Heart left ventricle (tissue), 16 donors: ENCODE measurements at regions not wholly inside any gene's neighbourhood (a gene's known extent, or its start where the extent isn't known, plus 50 kb on each side); places are given as distances from the start of the nearest gene placed in this dataset.
"Not testable (repeated sequence)": the region's sequence is repeated elsewhere in the genome, so short reads cannot be mapped to it uniquely, and the experiment has no call there.

Experiments
- ATAC-seq, 4 donors: fragments of 200-7000 bp; cut with Tn5 transposase; one replicate each; pipeline ENCODE4 v1.9.1; 2020 to 2022; ENCODE audit warnings: moderate library complexity in 4 of 4, mild to moderate bottlenecking in 3 of 4, moderate number of reproducible peaks in 1 of 4
- DNase-seq, 5 donors: peaks; one replicate each; pipeline ENCODE4 v3.0.0-alpha.2; 2020
- H3K27ac ChIP-seq, 12 donors: fragments of 200-600 bp; sonication (generic) in 4 of 12; one replicate each; pipeline versions ENCODE4 v1.5.0 to v1.8.0; 2016 to 2022; ENCODE audit warnings: mild to moderate bottlenecking in 2 of 12
- H3K27me3 ChIP-seq, 9 donors: fragments of 200-600 bp; sonication (generic) in 2 of 9; one replicate each; pipeline versions ENCODE4 v1.5.1 to v1.8.0; 2016 to 2022; ENCODE audit warnings: mild to moderate bottlenecking in 3 of 9
- H3K36me3 ChIP-seq, 9 donors: fragments of 200-600 bp; sonication (generic) in 2 of 9; one replicate each; pipeline versions ENCODE4 v1.5.0 to v1.8.0; 2018 to 2022; ENCODE audit warnings: mild to moderate bottlenecking in 2 of 9
- H3K4me1 ChIP-seq, 12 donors: fragments of 200-600 bp; sonication (generic) in 4 of 12; one replicate each; pipeline versions ENCODE4 v1.5.0 to v1.8.0; 2016 to 2022; ENCODE audit warnings: mild to moderate bottlenecking in 3 of 12
- H3K4me3 ChIP-seq, 12 donors: fragments of 200-600 bp; sonication (generic) in 4 of 12; one replicate each; pipeline versions ENCODE4 v1.5.0 to v1.8.0; 2017 to 2022; ENCODE audit warnings: mild to moderate bottlenecking in 9 of 12, moderate library complexity in 4 of 12
- H3K9me3 ChIP-seq, 12 donors: fragments of 200-600 bp; sonication (generic) in 4 of 12; one replicate each; pipeline versions ENCODE4 v1.5.0 to v1.8.0; 2016 to 2022; ENCODE audit warnings: mild to moderate bottlenecking in 1 of 12
- CTCF ChIP-seq, 12 donors: fragments of 200-600 bp; sonication (generic) in 4 of 12; IDR thresholded peaks; one replicate each; pipeline versions ENCODE4 v1.5.0 to v1.8.0; 2018 to 2022; ENCODE audit warnings: antibody characterized with exemption in 12 of 12, mild to moderate bottlenecking in 5 of 12
- POLR2A ChIP-seq, 2 donors: fragments of 450-650 bp; IDR thresholded peaks; one replicate each; pipeline ENCODE4 v1.6.1; 2017; ENCODE audit warnings: antibody characterized with exemption in 2 of 2, mild to moderate bottlenecking in 2 of 2, moderate library complexity in 2 of 2
- WGBS, 4 donors: extraction: QIAGEN DNeasy Blood & Tissue Kit in 2 of 4; methylation state at CpG; one replicate each; pipeline versions ENCODE4 v1.1.5 to v1.1.7; 2013 to 2018; 5-methylcytosine and 5-hydroxymethylcytosine counted together
- intact Hi-C, 10 donors: fragments of 100-400 bp; cut with DNase I; formaldehyde crosslinking; loops; one replicate each; pipeline versions ENCODE4 v1.11.1 to v1.14.2; 2022
- donor health status: ischemic (EF 13 %, LVEDD 7.1; RV severe dilation, severe dysfunction).
- donor health status: healthy with polysubstance abuse.
- donor health status: DM: no; HTN: yes; CAD: no.
- donor health status: DM: no; HTN: no; CAD: no.
- donor health status: ischemic (EF 25% LVEDD 6.9; RV normal size, moderate dysfunction).
- donor health status: ischemic (EF 25% LVEDD 5.7; RV mildly dilated, moderate dysfunction).
- donor health status: healthy.
- donor health status: DM: yes; HTN: yes; CAD: no.
- donor health status: ischemic (EF 35%, LVEDD 5.7; RV mildly dilated, moderate dysfunction).
- donor health status: nonischemic (EF 11% LVEDD 7.7; RV severe dilation, severe dysfunction).
- donor health status: DM: yes; HTN: yes; CAD: no.
- donor health status: PGD.
- donor health status: ischemic (EF 29% LVEDD 5.4; RV normal size, mild dysfunction).
- donor health status: nonischemic (EF 23%, LVEDD 6.1; RV moderate dilation, normal function).

GRCh38 chr2:242098034-242098433 is 228.5 kb downstream of the RTP5 start:
- Histone ChIP-seq H3K9me3 (no peaks in the 10 kb centered on the region), H3K27ac (peak overlapping the region in 1 of 12 donors; percentile 43), H3K4me1 (peaks cover 0 to 15% (median 0%) of the 10 kb centered on the region in 12 donors), H3K4me3 (no peak overlapping the region), H3K36me3 (peaks cover 0 to 57% (median 12%) of the 10 kb centered on the region in 9 donors), H3K27me3 (no peaks in the 10 kb centered on the region)
- no peak for ATAC-seq
- TF ChIP-seq CTCF (IDR thresholded peaks at IDR 0.05) (no peak), POLR2A (IDR thresholded peaks at IDR 0.05) (no peak)
- intact Hi-C loops: no loop called here
- DNase-seq: no peak
- 60 to 66% (median 64%) methylated on average over 1 of the region's 1 CpG for WGBS, 4 donors

DNA sequence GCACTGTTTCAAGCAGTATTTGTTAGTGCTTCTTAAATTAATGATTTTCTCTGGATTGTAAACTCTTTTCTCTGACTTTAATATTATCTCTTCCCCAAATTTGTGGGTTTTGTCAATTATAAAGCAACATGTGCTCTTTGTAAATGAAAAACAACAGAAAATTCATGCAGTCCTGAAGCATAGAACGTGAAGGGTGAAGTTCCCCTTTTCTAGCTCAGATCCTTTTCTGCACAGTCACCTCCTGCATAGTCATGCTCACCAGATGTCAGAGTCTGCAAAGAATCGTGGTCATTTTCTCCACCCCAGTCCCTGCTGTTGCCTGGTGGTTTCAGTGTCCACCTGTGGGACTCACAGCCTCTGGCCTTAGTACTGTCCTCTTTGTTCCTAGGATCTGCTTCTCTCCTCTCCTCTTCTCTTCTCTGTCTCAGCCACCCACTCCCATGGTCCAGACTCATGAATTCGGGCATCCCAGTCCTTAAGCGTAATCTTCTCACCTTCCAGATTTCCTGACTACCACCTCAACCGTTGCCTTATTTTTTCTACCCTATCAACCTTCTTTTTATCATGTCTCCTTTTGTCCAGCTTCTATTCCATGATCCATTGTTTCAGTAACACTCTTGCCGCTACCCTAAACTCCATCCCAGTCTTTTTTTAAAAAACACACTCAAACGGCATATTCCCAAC is 229.1 kb downstream of the RTP5 start:
- DNase-seq (no peak), ATAC-seq (no peak)
- H3K27me3 ChIP-seq: no peaks in the 10 kb centered on the region
- 76 to 91% (median 85%) methylated on average over 7 of the region's 7 CpGs for WGBS, 4 donors
- TF ChIP-seq POLR2A (IDR thresholded peaks at IDR 0.05) (no peak), CTCF (IDR thresholded peaks at IDR 0.05) (no peak)
- no peak overlapping the region for H3K4me3 ChIP-seq
- no peaks in the 10 kb centered on the region for H3K9me3 ChIP-seq
- peak overlapping the region in 1 of 12 donors; percentile 43 for H3K27ac ChIP-seq
- intact Hi-C loops: no loop called here
- peaks cover 0 to 63% (median 12%) of the 10 kb centered on the region in 9 donors for H3K36me3 ChIP-seq
- H3K4me1 ChIP-seq: peaks cover 0 to 15% (median 0%) of the 10 kb centered on the region in 12 donors

GRCh38 chr2:242103093-242103492 is 233.6 kb downstream of the RTP5 start:
- intact Hi-C loops, H3K27ac ChIP-seq, H3K9me3 ChIP-seq, DNase-seq, H3K4me3 ChIP-seq, ATAC-seq, H3K27me3 ChIP-seq: not testable (repeated sequence)
- peaks cover 0 to 37% (median 4%) of the 10 kb centered on the region in 9 donors for H3K36me3 ChIP-seq
- 67 to 89% (median 86%) methylated on average over 2 of the region's 2 CpGs for WGBS, 4 donors
- H3K4me1 ChIP-seq: peaks cover 0 to 10% (median 0%) of the 10 kb centered on the region in 12 donors

DNA sequence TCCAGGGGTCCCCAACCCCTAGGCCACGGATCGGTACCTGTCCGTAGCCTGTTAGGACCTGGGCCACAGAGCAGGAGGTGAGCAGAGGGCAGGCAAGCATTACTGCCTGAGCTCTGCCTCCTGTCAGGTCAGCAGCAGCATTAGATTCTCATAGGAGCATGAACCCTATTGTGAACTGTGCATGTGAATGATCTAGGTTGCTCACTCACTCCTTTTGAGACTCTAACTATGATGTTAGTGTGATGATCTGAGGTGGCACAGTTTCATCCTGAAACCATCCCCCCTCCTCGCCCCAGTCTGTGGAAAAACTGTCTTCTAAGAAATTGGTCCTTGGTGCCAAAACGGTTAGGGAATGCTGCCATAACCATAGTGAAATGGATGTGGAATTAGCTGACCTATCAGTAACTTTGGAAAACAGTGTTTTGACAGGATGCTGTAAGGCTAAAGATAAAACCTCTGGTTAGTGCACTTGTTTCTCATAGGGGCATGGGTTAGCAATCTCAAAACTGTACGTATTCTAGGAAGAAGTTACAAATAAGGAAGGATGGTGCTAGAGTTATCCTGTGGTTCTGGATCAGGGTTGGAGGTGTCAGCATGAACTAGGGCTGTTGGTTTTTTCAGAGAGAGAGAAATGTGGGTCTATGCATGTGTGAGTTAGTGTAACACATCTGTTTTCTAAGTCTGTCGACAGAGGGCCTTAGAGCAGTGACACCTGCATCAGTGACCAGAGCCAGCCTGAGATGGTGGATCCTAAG is 234.8 kb downstream of the RTP5 start:
- H3K27me3 ChIP-seq, H3K27ac ChIP-seq, H3K4me3 ChIP-seq, DNase-seq, ATAC-seq, H3K4me1 ChIP-seq, H3K9me3 ChIP-seq, intact Hi-C loops: not testable (repeated sequence)
- H3K36me3 ChIP-seq: peaks cover 0 to 28% (median 4%) of the 10 kb centered on the region in 9 donors
- 83 to 93% (median 90%) methylated on average over 7 of the region's 7 CpGs for WGBS, 4 donors

DNA sequence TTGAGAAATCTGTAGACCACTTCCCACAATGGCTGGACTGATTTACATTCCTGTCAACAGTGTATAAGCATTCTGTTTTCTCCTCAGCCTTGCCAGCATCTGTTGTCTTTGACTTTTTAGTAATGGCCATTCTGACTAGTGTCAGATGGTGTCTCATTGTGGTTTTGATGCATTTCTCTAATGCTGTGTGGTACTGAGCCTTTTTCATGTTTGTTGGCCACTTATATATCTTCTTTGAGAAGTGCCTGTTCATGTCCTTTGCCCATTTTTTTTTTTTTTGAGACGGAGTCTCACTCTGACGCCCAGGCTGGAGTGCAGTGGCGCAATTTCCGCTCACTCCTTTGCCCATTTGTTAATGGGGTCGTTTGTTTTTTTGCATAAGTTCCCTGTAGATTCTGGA is 237.5 kb downstream of the RTP5 start:
- intact Hi-C loops, H3K27ac ChIP-seq, H3K4me1 ChIP-seq, H3K4me3 ChIP-seq, DNase-seq, H3K9me3 ChIP-seq, ATAC-seq, H3K27me3 ChIP-seq: not testable (repeated sequence)
- peaks cover 0 to 13% (median 0%) of the 10 kb centered on the region in 9 donors for H3K36me3 ChIP-seq
- 86 to 93% (median 89%) methylated on average over 5 of the region's 5 CpGs for WGBS, 4 donors

- H3K27me3 ChIP-seq, H3K4me1 ChIP-seq, H3K4me3 ChIP-seq, intact Hi-C loops, DNase-seq, ATAC-seq, H3K36me3 ChIP-seq, H3K9me3 ChIP-seq, H3K27ac ChIP-seq: not testable (repeated sequence)
- 90 to 97% (median 92%) methylated on average over 1 to 2 of the region's 2 CpGs for WGBS, 4 donors
Observed at GRCh38 chr2:242108797-242109500, 239.4 kb downstream of the RTP5 start.

DNA sequence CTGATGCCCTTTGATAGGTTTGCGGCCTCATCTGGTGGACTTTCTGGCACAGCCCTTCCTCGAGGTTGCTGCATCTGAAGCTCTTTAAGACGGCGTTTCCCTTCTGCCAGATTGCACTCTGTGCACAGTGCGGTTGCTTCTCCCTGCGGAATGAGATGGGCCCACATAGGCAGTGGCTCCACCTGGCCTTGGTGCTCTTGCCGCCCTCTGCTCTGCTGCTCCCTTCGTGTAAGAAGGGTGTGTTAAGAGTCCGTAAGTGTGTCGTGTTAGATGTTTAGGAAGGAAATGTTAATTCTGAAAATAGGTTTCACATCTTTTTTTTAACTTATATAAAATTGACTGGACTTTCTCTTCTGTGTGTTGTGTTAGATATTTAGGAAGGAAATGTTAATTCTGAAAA is 240.3 kb downstream of the RTP5 start:
- whole genome bisulfite sequencing, 4 donors: 68 to 80% (median 76%) methylated on average over 8 to 9 of the region's 10 CpGs
- H3K27me3 ChIP-seq, H3K36me3 ChIP-seq, intact Hi-C loops, H3K9me3 ChIP-seq, ATAC-seq, H3K4me3 ChIP-seq, H3K27ac ChIP-seq, DNase-seq, H3K4me1 ChIP-seq: not testable (repeated sequence)

DNA sequence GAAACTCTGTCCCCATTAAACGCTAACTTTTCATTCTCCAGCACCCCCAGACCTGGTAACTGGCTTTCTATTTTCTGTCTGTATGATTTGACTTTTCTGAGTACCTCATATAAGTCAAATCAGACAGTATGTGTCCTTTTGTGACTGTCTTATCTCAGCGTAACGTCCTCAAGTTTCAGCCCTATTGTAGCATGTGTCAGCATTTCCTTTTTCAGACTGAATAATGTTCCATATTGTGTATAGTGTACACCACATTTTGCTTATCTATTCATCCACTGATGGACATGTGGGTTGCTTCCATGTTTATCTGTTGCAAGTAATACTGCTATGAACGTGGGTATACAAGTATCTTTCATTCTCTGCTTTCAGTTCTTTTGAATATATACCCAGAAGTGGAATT is 242.4 kb downstream of the RTP5 start:
- ATAC-seq, H3K27ac ChIP-seq, H3K27me3 ChIP-seq, H3K9me3 ChIP-seq, H3K36me3 ChIP-seq, DNase-seq, H3K4me1 ChIP-seq, intact Hi-C loops, H3K4me3 ChIP-seq: not testable (repeated sequence)
- 83 to 89% (median 86%) methylated on average over 2 to 4 of the region's 4 CpGs for WGBS, 4 donors
